Upper lobe of left lung (tissue), 6 donors: ENCODE measurements at regions not wholly inside any gene's neighbourhood (a gene's known extent, or its start where the extent isn't known, plus 50 kb on each side); places are given as distances from the start of the nearest gene placed in this dataset.

Experiments
- ATAC-seq, 2 donors: fragments of 200-7000 bp; cut with Tn5 transposase; one replicate each; pipeline ENCODE4 v1.9.1; 2022; ENCODE audit warnings: mild to moderate bottlenecking in 2 of 2, moderate library complexity in 2 of 2; ENCODE audit not compliant: low FRiP score in 2 of 2
- DNase-seq, 2 donors: peaks; one replicate each; pipeline ENCODE4 v3.0.0-alpha.2; 2019 to 2020
- H3K27ac ChIP-seq, 4 donors: fragments of 200-600 bp; sonication (generic); one replicate each; pipeline ENCODE4 v1.5.1; 2016 to 2019
- H3K27me3 ChIP-seq, 4 donors: fragments of 200-600 bp; sonication (generic); one replicate each; pipeline ENCODE4 v1.5.1; 2017 to 2019
- H3K36me3 ChIP-seq, 4 donors: fragments of 200-600 bp; sonication (generic); one replicate each; pipeline ENCODE4 v1.5.1; 2016 to 2019
- H3K4me1 ChIP-seq, 4 donors: fragments of 200-600 bp; sonication (generic); one replicate each; pipeline ENCODE4 v1.5.1; 2018 to 2019
- H3K4me3 ChIP-seq, 4 donors: fragments of 200-600 bp; sonication (generic); one replicate each; pipeline ENCODE4 v1.5.1; 2017 to 2019; ENCODE audit warnings: mild to moderate bottlenecking in 2 of 4, moderate library complexity in 1 of 4
- H3K9me3 ChIP-seq, 4 donors: fragments of 200-600 bp; sonication (generic); one replicate each; pipeline ENCODE4 v1.5.1; 2018 to 2019
- CTCF ChIP-seq, 6 experiments: fragments of 450-650 bp in 4 of 6; fragments of 200-600 bp in 2 of 6; sonication (generic) in 2 of 6; IDR thresholded peaks; one replicate each; pipeline ENCODE4 v1.5.1; 2016 to 2019; ENCODE audit warnings: antibody characterized with exemption in 6 of 6
- EP300 ChIP-seq, 4 donors: sonication (generic); formaldehyde crosslinking; IDR thresholded peaks; one replicate each; pipeline ENCODE4 v1.5.1; 2017; ENCODE audit warnings: antibody characterized with exemption in 4 of 4, control low read depth in 2 of 4
- POLR2A ChIP-seq, 4 donors: fragments of 450-650 bp; IDR thresholded peaks; one replicate each; pipeline ENCODE4 v1.5.1; 2016 to 2017; ENCODE audit warnings: antibody characterized with exemption in 4 of 4, mild to moderate bottlenecking in 2 of 4
- POLR2AphosphoS5 ChIP-seq, 2 donors: sonication (generic); formaldehyde crosslinking; IDR thresholded peaks; one replicate each; pipeline ENCODE4 v1.5.1; 2017; ENCODE audit warnings: antibody characterized with exemption in 2 of 2
- WGBS, 2 donors: methylation state at CpG; one replicate each; pipeline ENCODE4 v1.1.5; 2017 to 2018; 5-methylcytosine and 5-hydroxymethylcytosine counted together
- donor health status: DM: no; HTN: no; CAD: no; lungs with moderate emphysema.
- donor health status: DM: no; HTN: yes; CAD: no; lungs with severe emphysema.

GRCh38 chr1:81702079-81702715, 98.5 kb upstream of the ADGRL2 start:
- TF ChIP-seq EP300 (IDR thresholded peaks at IDR 0.05) (no peak), POLR2AphosphoS5 (IDR thresholded peaks at IDR 0.05) (no peak), POLR2A (IDR thresholded peaks at IDR 0.05) (no peak), CTCF (IDR thresholded peaks at IDR 0.05) (no peak)
- Histone ChIP-seq H3K9me3 (no peaks in the 10 kb centered on the region), H3K36me3 (no peaks in the 10 kb centered on the region), H3K27ac (no peak overlapping the region), H3K4me1 (peaks cover 0 to 5% (median 4%) of the 10 kb centered on the region in 4 donors), H3K4me3 (no peak overlapping the region), H3K27me3 (no peaks in the 10 kb centered on the region)
- ATAC-seq (no peak), DNase-seq (no peak)
- WGBS, 2 donors = 87 to 98% methylated on average over 2 of the region's 2 CpGs

GRCh38 chr1:81700728-81701470, 99.8 kb upstream of the ADGRL2 start:
- H3K27me3 ChIP-seq = no peaks in the 10 kb centered on the region
- no peaks in the 10 kb centered on the region for H3K36me3 ChIP-seq
- H3K4me3 ChIP-seq = no peak overlapping the region
- DNase-seq (no peak), ATAC-seq (no peak)
- TF ChIP-seq EP300 (IDR thresholded peaks at IDR 0.05) (no peak), CTCF (IDR thresholded peaks at IDR 0.05) (no peak), POLR2AphosphoS5 (IDR thresholded peaks at IDR 0.05) (no peak), POLR2A (IDR thresholded peaks at IDR 0.05) (no peak)
- 76 to 81% methylated on average over 7 of the region's 7 CpGs for WGBS, 2 donors
- H3K27ac ChIP-seq = no peak overlapping the region
- H3K4me1 ChIP-seq = peaks cover 0 to 5% (median 4%) of the 10 kb centered on the region in 4 donors
- H3K9me3 ChIP-seq = no peaks in the 10 kb centered on the region

GRCh38 chr1:81699234-81699633, 101.5 kb upstream of the ADGRL2 start:
- ATAC-seq (peak; percentile 27 to 75), DNase-seq (peak in 1 of 2 donors; percentile 24)
- H3K4me3 ChIP-seq = no peak overlapping the region
- H3K4me1 ChIP-seq = peaks cover 0 to 9% (median 6%) of the 10 kb centered on the region in 4 donors
- H3K27ac ChIP-seq = no peak overlapping the region
- H3K36me3 ChIP-seq = no peaks in the 10 kb centered on the region
- TF ChIP-seq POLR2AphosphoS5 (IDR thresholded peaks at IDR 0.05) (no peak), POLR2A (IDR thresholded peaks at IDR 0.05) (no peak)
- no peaks in the 10 kb centered on the region for H3K27me3 ChIP-seq
- H3K9me3 ChIP-seq = no peaks in the 10 kb centered on the region
- 65 to 71% methylated on average over 4 of the region's 4 CpGs for WGBS, 2 donors

- H3K27me3 ChIP-seq = no peaks in the 10 kb centered on the region
- H3K9me3 ChIP-seq = no peaks in the 10 kb centered on the region
- peaks cover 0 to 9% (median 2%) of the 10 kb centered on the region in 4 donors for H3K4me1 ChIP-seq
- WGBS, 2 donors = 46 to 62% methylated on average over 3 of the region's 3 CpGs
- H3K27ac ChIP-seq = peak overlapping the region in 1 of 4 donors; percentile 51
- no peak for DNase-seq
- H3K36me3 ChIP-seq = no peaks in the 10 kb centered on the region
- no peak overlapping the region for H3K4me3 ChIP-seq
- no peak for TF ChIP-seq POLR2AphosphoS5 (IDR thresholded peaks at IDR 0.05)
- no peak for TF ChIP-seq EP300 (IDR thresholded peaks at IDR 0.05)
- no peak for TF ChIP-seq CTCF (IDR thresholded peaks at IDR 0.05)
- no peak for TF ChIP-seq POLR2A (IDR thresholded peaks at IDR 0.05)
- peak in 1 of 2 donors; percentile 65 for ATAC-seq
Observed at GRCh38 chr1:81695741-81696140, 105.0 kb upstream of the ADGRL2 start.

GRCh38 chr1:81693316-81693715, 107.4 kb upstream of the ADGRL2 start:
- no peak for TF ChIP-seq POLR2AphosphoS5 (IDR thresholded peaks at IDR 0.05)
- TF ChIP-seq CTCF (IDR thresholded peaks at IDR 0.05) = no peak
- no peak for TF ChIP-seq EP300 (IDR thresholded peaks at IDR 0.05)
- no peak for TF ChIP-seq POLR2A (IDR thresholded peaks at IDR 0.05)
- H3K9me3 ChIP-seq = no peaks in the 10 kb centered on the region
- no peak overlapping the region for H3K27ac ChIP-seq
- WGBS, 2 donors = 80 to 82% methylated on average over 2 of the region's 2 CpGs
- DNase-seq (no peak), ATAC-seq (no peak)
- peaks cover 0 to 9% (median 2%) of the 10 kb centered on the region in 4 donors for H3K4me1 ChIP-seq
- H3K27me3 ChIP-seq = no peaks in the 10 kb centered on the region
- no peak overlapping the region for H3K4me3 ChIP-seq
- H3K36me3 ChIP-seq = no peaks in the 10 kb centered on the region
